IMR-90 (cell line): ENCODE measurements at regions not wholly inside any gene's neighbourhood (a gene's known extent, or its start where the extent isn't known, plus 50 kb on each side); places are given as distances from the start of the nearest gene placed in this dataset.

Experiments
- ATAC-seq: fragments of 200-7000 bp; cut with Tn5 transposase; 2 replicates; pipeline ENCODE4 v1.9.1; 2020; ENCODE audit warnings: low read depth, mild to moderate bottlenecking, moderate library complexity
- BruUV-seq: library from RNA; stranded (reverse); fragments of 400-500 nt; replicated peaks from 2 replicates; lab custom pipeline; 2021; lab: Mats Ljungman, UMichigan
- CTCF ChIA-PET: fragments of 300-600 bp; formaldehyde crosslinking; extraction: SDS; loops from one replicate; lab custom pipeline; 2021; ENCODE audit warnings: antibody characterized with exemption; lab: Yijun Ruan, JAX
- POLR2A ChIA-PET: fragments of 300-600 bp; sonication (Branson Sonifier 250); formaldehyde crosslinking; loops from one replicate; lab custom pipeline; 2022; ENCODE audit warnings: antibody characterized with exemption; ENCODE audit not compliant: unreplicated experiment; lab: Charles Lee
- DNase-seq: peaks from one replicate; pipeline ENCODE4 v3.0.0; 2013
- H2AFZ ChIP-seq: replicated peaks from 2 replicates; pipeline ENCODE3; 2013; ENCODE audit warnings: low read length, mild to moderate bottlenecking; ENCODE audit not compliant: poor library complexity
- H2AK5ac ChIP-seq: 2 replicates; pipeline ENCODE4 v1.6.1; 2013; ENCODE audit warnings: low read depth, low read length, inconsistent platforms
- H2AK9ac ChIP-seq: replicated peaks from 2 replicates; pipeline ENCODE3; 2013; ENCODE audit warnings: mild to moderate bottlenecking, low read depth, low read length, moderate library complexity; ENCODE audit not compliant: poor library complexity
- H2BK120ac ChIP-seq: 2 replicates; pipeline ENCODE4 v1.6.1; 2013; ENCODE audit warnings: low read depth, low read length, inconsistent platforms
- H2BK15ac ChIP-seq: 3 replicates; pipeline ENCODE4 v1.6.1; 2013; ENCODE audit warnings: low read depth, low read length, inconsistent platforms
- H2BK20ac ChIP-seq: 2 replicates; pipeline ENCODE4 v1.6.1; 2013; ENCODE audit warnings: low read depth, mild to moderate bottlenecking, inconsistent platforms, low read length, moderate library complexity
- H2BK5ac ChIP-seq: 2 replicates; pipeline ENCODE4 v1.6.1; 2013; ENCODE audit warnings: mild to moderate bottlenecking, low read depth, low read length, inconsistent platforms; ENCODE audit not compliant: poor library complexity, severe bottlenecking
- H3K14ac ChIP-seq: replicated peaks from 2 replicates; pipeline ENCODE4 v1.6.1; 2013; ENCODE audit warnings: low read depth, low read length, inconsistent platforms
- H3K18ac ChIP-seq: 2 replicates; pipeline ENCODE4 v1.6.1; 2013; ENCODE audit warnings: low read depth, low read length, control low read depth
- H3K23ac ChIP-seq: 2 replicates; pipeline ENCODE4 v1.6.1; 2013; ENCODE audit warnings: low read depth, low read length, inconsistent platforms
- H3K27ac ChIP-seq: 2 replicates; pipeline ENCODE4 v1.5.1; 2013; ENCODE audit warnings: mild to moderate bottlenecking, control low read depth, low read length; ENCODE audit not compliant: insufficient read depth
- H3K27me3 ChIP-seq: 2 replicates; pipeline ENCODE4 v1.6.1; 2013; ENCODE audit warnings: low read length; ENCODE audit not compliant: control insufficient read depth, insufficient read depth
- H3K36me3 ChIP-seq: 2 replicates; pipeline ENCODE4 v1.6.1; 2013; ENCODE audit warnings: low read length, mixed read lengths; ENCODE audit not compliant: control insufficient read depth, insufficient read depth
- H3K4ac ChIP-seq: 2 replicates; pipeline ENCODE4 v1.6.1; 2013; ENCODE audit warnings: low read depth, low read length, inconsistent platforms
- H3K4me1 ChIP-seq: 2 replicates; pipeline ENCODE4 v1.6.1; 2013; ENCODE audit warnings: low read length, mixed read lengths; ENCODE audit not compliant: control insufficient read depth, insufficient read depth
- H3K4me2 ChIP-seq: 2 replicates; pipeline ENCODE4 v1.6.1; 2013; ENCODE audit warnings: low read depth, mild to moderate bottlenecking, control low read depth, low read length, moderate library complexity
- H3K4me3 ChIP-seq: 2 replicates; pipeline ENCODE4 v1.5.1; 2013; ENCODE audit warnings: low read depth, mild to moderate bottlenecking, control low read depth, low read length, moderate library complexity; ENCODE audit not compliant: insufficient read depth
- H3K56ac ChIP-seq: 2 replicates; pipeline ENCODE4 v1.6.1; 2013; ENCODE audit warnings: low read length, inconsistent platforms; ENCODE audit not compliant: insufficient read depth; ENCODE audit errors: extremely low read depth
- H3K79me1 ChIP-seq, 2 experiments: 2 replicates each; pipeline ENCODE4 v1.6.1; 2013; ENCODE audit warnings: low read length in 2 of 2, inconsistent platforms in 1 of 2, low read depth in 1 of 2
- H3K9ac ChIP-seq: 2 replicates; pipeline ENCODE4 v1.6.1; 2013; ENCODE audit warnings: low read depth, low read length, control low read depth
- H3K9me1 ChIP-seq: 2 replicates; pipeline ENCODE4 v1.6.1; 2013; ENCODE audit warnings: low read length, inconsistent platforms; ENCODE audit not compliant: insufficient read depth
- H3K9me3 ChIP-seq: 2 replicates; pipeline ENCODE4 v1.6.1; 2013; ENCODE audit warnings: low read length; ENCODE audit not compliant: control insufficient read depth, insufficient read depth
- H4K20me1 ChIP-seq: 2 replicates; pipeline ENCODE4 v1.6.1; 2013; ENCODE audit warnings: low read length, inconsistent platforms; ENCODE audit not compliant: insufficient read depth
- H4K5ac ChIP-seq: 2 replicates; pipeline ENCODE4 v1.6.1; 2013; ENCODE audit warnings: mild to moderate bottlenecking, low read depth, low read length, control low read depth
- H4K8ac ChIP-seq, 2 experiments: 2 replicates each; pipeline ENCODE4 v1.6.1; 2013; ENCODE audit warnings: low read depth in 2 of 2, low read length in 2 of 2, control low read depth in 1 of 2, inconsistent platforms in 1 of 2
- H4K91ac ChIP-seq: 2 replicates; pipeline ENCODE4 v1.6.1; 2013; ENCODE audit warnings: low read depth, low read length, inconsistent platforms; ENCODE audit not compliant: insufficient read depth
- ELK1 ChIP-seq: fragments of 150-350 bp; IDR thresholded peaks from 2 replicates; pipeline ENCODE4 v1.6.1; 2016; ENCODE audit warnings: low read depth, mild to moderate bottlenecking, low read length, moderate library complexity, borderline replicate concordance
- MAFK ChIP-seq: IDR thresholded peaks from 2 replicates; pipeline ENCODE4 v1.6.1; 2012; ENCODE audit warnings: low read depth, low read length, improper control_type of control experiment
- MAZ ChIP-seq: IDR thresholded peaks from 2 replicates; pipeline ENCODE4 v1.6.1; 2012; ENCODE audit warnings: low read depth, mild to moderate bottlenecking, low read length, improper control_type of control experiment, moderate library complexity, borderline replicate concordance
- RCOR1 ChIP-seq: IDR thresholded peaks from 2 replicates; pipeline ENCODE4 v1.6.1; 2012; ENCODE audit warnings: mild to moderate bottlenecking, low read length, improper control_type of control experiment; ENCODE audit not compliant: insufficient replicate concordance
- RFX5 ChIP-seq: IDR thresholded peaks from 2 replicates; pipeline ENCODE4 v1.8.0; 2012; ENCODE audit warnings: low read depth, mild to moderate bottlenecking, low read length, moderate library complexity
- WGBS, 2 experiments: methylation state at CpG; one replicate each; pipeline versions ENCODE4 v1.1.5 to v1.1.7; 2013; ENCODE audit warnings: missing lambda C conversion rate in 2 of 2; ENCODE audit not compliant: insufficient read length in 1 of 2; ENCODE audit errors: extremely low coverage in 2 of 2; 5-methylcytosine and 5-hydroxymethylcytosine counted together
- dilution Hi-C: fragments of 300-500 bp; cut with HindIII; formaldehyde crosslinking; loops from one replicate; pipeline ENCODE4 v1.14.3; 2018; ENCODE audit warnings: low sequenced_read_pairs; ENCODE audit not compliant: unreplicated experiment
- in situ Hi-C: fragments of 300-500 bp; cut with MboI; formaldehyde crosslinking; loops from 3 replicates; pipeline ENCODE4 v1.14.3; 2019; ENCODE audit warnings: low sequenced_read_pairs, inconsistent platforms, mixed read lengths
- intact Hi-C: fragments of 100-400 bp; cut with micrococcal nuclease; formaldehyde crosslinking; loops from 2 replicates; pipeline ENCODE4 v1.10.0; 2022

DNA sequence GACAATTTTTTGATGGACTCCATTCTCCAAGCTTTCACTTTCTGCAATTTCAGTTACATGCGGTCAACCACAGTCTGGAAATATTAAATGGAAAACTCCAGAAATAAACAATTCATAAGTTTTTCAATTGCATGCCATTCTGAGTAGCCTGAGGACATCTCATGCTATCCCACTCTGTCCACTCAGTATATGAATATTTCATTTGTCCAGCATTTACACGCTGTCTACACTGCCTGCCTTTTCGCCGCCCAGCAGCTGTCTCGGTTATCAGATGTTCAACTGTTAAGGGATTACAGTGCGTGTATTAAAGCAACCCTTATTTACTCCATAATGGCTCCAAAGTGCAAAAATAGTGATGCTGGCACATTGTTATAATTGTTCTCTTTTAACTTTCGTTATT is 116.3 kb downstream of the ADSS2 start:
- Histone ChIP-seq H2BK5ac (no peak overlapping the region), H2BK15ac (no peak overlapping the region), H3K27ac (no peak overlapping the region), H2BK20ac (no peak overlapping the region), H3K9me3 (no peaks in the 10 kb centered on the region), H3K14ac (no peak overlapping the region), H3K27me3 (no peaks in the 10 kb centered on the region), H3K23ac (no peak overlapping the region), H3K4ac (no peak overlapping the region), H3K4me1 (no peaks in the 10 kb centered on the region), H3K18ac (no peak overlapping the region), H3K79me1 (no peaks in the 10 kb centered on the region), H3K4me2 (no peak overlapping the region), H4K5ac (no peak overlapping the region), H3K9me1 (0 out of 2 replicates have a peak, but pooled peaks cover 2% of the 10 kb centered on the region), H4K91ac (no peak overlapping the region), H2AFZ (no peak overlapping the region), H3K9ac (no peak overlapping the region), H2AK9ac (no peak overlapping the region), H4K20me1 (no peaks in the 10 kb centered on the region), H3K4me3 (no peak overlapping the region), H2BK120ac (no peak overlapping the region), H3K56ac (no peak overlapping the region), H2AK5ac (no peak overlapping the region), H4K8ac (no peak overlapping the region), H3K36me3 (no peaks in the 10 kb centered on the region)
- dilution Hi-C loops (no loop called here), intact Hi-C loops (no loop called here), in situ Hi-C loops (no loop called here)
- CTCF ChIA-PET, result no interaction called here
- WGBS, 2 experiments, result no CpG with 5 or more reads among the region's 7 CpGs
- POLR2A ChIA-PET, result no interaction called here
- DNase-seq, result no peak
- BruUV-seq, result no TSS peak
- ATAC-seq, result no peak
- no peak for TF ChIP-seq RCOR1
- no peak for TF ChIP-seq ELK1
- no peak for TF ChIP-seq MAZ
- TF ChIP-seq MAFK, result no peak
- no peak for TF ChIP-seq RFX5
